Osteoblast (primary cell): ENCODE measurements at regions not wholly inside any gene's neighbourhood (a gene's known extent, or its start where the extent isn't known, plus 50 kb on each side); places are given as distances from the start of the nearest gene placed in this dataset.

Source experiments
- DNase-seq: peaks from one replicate; pipeline ENCODE4 v3.0.0; 2011; ENCODE audit warnings: low spot score, mixed read lengths; ENCODE audit not compliant: insufficient read length; ENCODE audit errors: missing footprints
- H2AFZ ChIP-seq: 2 replicates; pipeline ENCODE4 v1.6.0; 2011; ENCODE audit warnings: mild to moderate bottlenecking, low read length
- H3K27ac ChIP-seq: 2 replicates; pipeline ENCODE4 v1.5.1; 2011; ENCODE audit warnings: mild to moderate bottlenecking, low read depth, low read length, moderate library complexity
- H3K27me3 ChIP-seq: 2 replicates; pipeline ENCODE4 v1.6.0; 2012; ENCODE audit warnings: mild to moderate bottlenecking, control low read depth, inconsistent platforms, low read length, moderate library complexity; ENCODE audit not compliant: insufficient read depth
- H3K36me3 ChIP-seq: 2 replicates; pipeline ENCODE4 v1.5.1; 2011; ENCODE audit warnings: mild to moderate bottlenecking, low read length, control low read depth, moderate library complexity; ENCODE audit not compliant: insufficient read depth
- H3K4me1 ChIP-seq: 2 replicates; pipeline ENCODE4 v1.5.1; 2011; ENCODE audit warnings: mild to moderate bottlenecking, low read length, control low read depth, moderate library complexity; ENCODE audit not compliant: insufficient read depth
- H3K4me2 ChIP-seq: 2 replicates; pipeline ENCODE4 v1.6.0; 2011; ENCODE audit warnings: mild to moderate bottlenecking, low read length; ENCODE audit not compliant: insufficient read depth
- H3K4me3 ChIP-seq: fragments of 200-600 bp; sonication (generic); 3 replicates; pipeline ENCODE4 v1.5.1; 2012; ENCODE audit warnings: mild to moderate bottlenecking, low read length, inconsistent platforms; ENCODE audit not compliant: insufficient read depth
- H3K79me2 ChIP-seq: 2 replicates; pipeline ENCODE4 v1.6.0; 2012; ENCODE audit warnings: mild to moderate bottlenecking, low read length, control low read depth, inconsistent platforms; ENCODE audit not compliant: insufficient read depth
- H3K9me3 ChIP-seq: 2 replicates; pipeline ENCODE4 v1.5.1; 2011; ENCODE audit warnings: low read depth, low read length, control low read depth
- H4K20me1 ChIP-seq: 2 replicates; pipeline ENCODE4 v1.6.0; 2012; ENCODE audit warnings: mild to moderate bottlenecking, low read length, control low read depth; ENCODE audit not compliant: insufficient read depth
- CTCF ChIP-seq: IDR thresholded peaks from 2 replicates; pipeline ENCODE4 v1.5.1; 2011; ENCODE audit warnings: mild to moderate bottlenecking, low read depth, low read length, moderate library complexity; ENCODE audit errors: extremely low read depth

- Histone ChIP-seq H4K20me1 (no peaks in the 10 kb centered on the region), H2AFZ (no peak overlapping the region), H3K4me1 (peaks cover 13% of the 10 kb centered on the region), H3K27me3 (no peaks in the 10 kb centered on the region), H3K9me3 (no peaks in the 10 kb centered on the region), H3K79me2 (no peaks in the 10 kb centered on the region), H3K36me3 (no peaks in the 10 kb centered on the region), H3K4me3 (no peak overlapping the region), H3K4me2 (no peak overlapping the region), H3K27ac (no peak overlapping the region)
- TF ChIP-seq CTCF = no peak
- DNase-seq = no peak
Measured at GRCh38 chr10:43970018-43970698, 321.5 kb upstream of the ZNF32 start.

- no peaks in the 10 kb centered on the region for H3K79me2 ChIP-seq
- H3K27me3 ChIP-seq = no peaks in the 10 kb centered on the region
- no peak for TF ChIP-seq CTCF
- no peak overlapping the region for H2AFZ ChIP-seq
- DNase-seq = no peak
- no peak overlapping the region for H3K27ac ChIP-seq
- no peaks in the 10 kb centered on the region for H4K20me1 ChIP-seq
- no peak overlapping the region for H3K4me2 ChIP-seq
- no peaks in the 10 kb centered on the region for H3K36me3 ChIP-seq
- H3K4me1 ChIP-seq = peaks cover 19% of the 10 kb centered on the region
- H3K9me3 ChIP-seq = no peaks in the 10 kb centered on the region
- no peak overlapping the region for H3K4me3 ChIP-seq
Measured at GRCh38 chr10:43969506-43969905, 320.8 kb upstream of the ZNF32 start.

- no peak for DNase-seq
Measured at GRCh38 chr10:43968961-43969360, 320.3 kb upstream of the ZNF32 start.

GRCh38 chr10:43968076-43968475 is 319.4 kb upstream of the ZNF32 start:
- Histone ChIP-seq H2AFZ (no peak overlapping the region), H3K36me3 (no peaks in the 10 kb centered on the region), H3K9me3 (no peaks in the 10 kb centered on the region), H3K4me2 (no peak overlapping the region), H3K4me3 (no peak overlapping the region), H4K20me1 (no peaks in the 10 kb centered on the region), H3K4me1 (peaks cover 22% of the 10 kb centered on the region), H3K27ac (no peak overlapping the region), H3K27me3 (no peaks in the 10 kb centered on the region), H3K79me2 (no peaks in the 10 kb centered on the region)
- DNase-seq = no peak
- no peak for TF ChIP-seq CTCF

More at GRCh38 chr10:43968961-43969360, 320.3 kb upstream of the ZNF32 start:
- no peak overlapping the region for H3K4me3 ChIP-seq
- no peaks in the 10 kb centered on the region for H3K9me3 ChIP-seq
- peaks cover 22% of the 10 kb centered on the region for H3K4me1 ChIP-seq
- no peaks in the 10 kb centered on the region for H3K79me2 ChIP-seq
- no peaks in the 10 kb centered on the region for H4K20me1 ChIP-seq
- H3K27me3 ChIP-seq = no peaks in the 10 kb centered on the region
- no peak for TF ChIP-seq CTCF
- H3K4me2 ChIP-seq = no peak overlapping the region
- H3K27ac ChIP-seq = no peak overlapping the region
- H2AFZ ChIP-seq = no peak overlapping the region
- H3K36me3 ChIP-seq = no peaks in the 10 kb centered on the region
